NCI-H748 treated with DMSO at 0.1 percent for 48 hours (cell line): ENCODE measurements at regions not wholly inside any gene's neighbourhood (a gene's known extent, or its start where the extent isn't known, plus 50 kb on each side); places are given as distances from the start of the nearest gene placed in this dataset.

ENCODE experiments used
- DNase-seq: peaks from one replicate; lab custom pipeline; 2025; lab: John Stamatoyannopoulos, UW

GRCh38 chr6:105966481-105966880 lies 119.7 kb upstream of the PRDM1 start:
- no peak for DNase-seq

GRCh38 chr6:105964979-105965760 lies 121.0 kb upstream of the PRDM1 start:
- DNase-seq, result no peak

DNA sequence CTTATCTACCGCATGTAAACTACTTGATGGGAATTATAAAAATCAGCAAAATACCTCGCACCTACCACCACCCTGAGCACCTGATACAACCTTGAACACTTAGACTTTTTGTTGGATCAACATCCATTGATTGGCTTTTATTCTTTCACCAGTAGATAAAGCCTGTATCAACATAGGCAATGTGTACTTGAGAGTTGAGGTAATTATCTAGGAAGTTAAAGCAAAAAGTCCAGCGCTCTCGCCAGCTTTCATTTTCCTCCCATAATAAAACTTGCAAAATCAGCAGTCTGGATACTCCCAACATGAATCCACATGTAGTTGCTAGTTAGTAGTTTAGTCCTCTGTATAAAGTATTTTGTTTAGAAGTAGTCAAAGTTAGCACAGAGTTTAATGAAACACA lies 132.0 kb upstream of the PRDM1 start:
- peak; percentile 19 for DNase-seq

- no peak for DNase-seq
Observed at GRCh38 chr6:105952772-105953690, 133.1 kb upstream of the PRDM1 start.

- no peak for DNase-seq
Observed at GRCh38 chr6:105952326-105952725, 133.8 kb upstream of the PRDM1 start.

GRCh38 chr6:105951322-105951721 lies 134.8 kb upstream of the PRDM1 start:
- no peak for DNase-seq

GRCh38 chr6:105949869-105950268 lies 136.3 kb upstream of the PRDM1 start:
- DNase-seq, result no peak

DNA sequence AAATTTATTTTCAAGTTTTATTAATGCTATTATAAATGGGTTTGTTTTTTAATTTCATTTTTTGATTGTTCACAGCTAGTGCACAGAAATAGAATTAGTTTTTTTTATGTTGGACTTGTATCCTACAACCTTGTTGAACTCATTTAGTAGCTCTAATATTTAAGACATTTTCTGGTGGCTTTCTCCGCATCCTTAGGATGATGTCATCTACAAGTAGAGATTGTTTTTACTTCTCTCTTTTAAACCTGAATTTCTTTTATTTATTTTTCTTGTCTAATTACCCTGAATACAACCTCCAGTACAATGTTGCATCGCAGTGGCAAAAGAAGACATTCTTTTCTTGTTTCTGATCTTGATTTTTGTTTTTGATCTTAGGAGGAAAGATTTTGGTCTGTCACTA lies 142.6 kb upstream of the PRDM1 start:
- DNase-seq, result no peak

- DNase-seq, result no peak
Observed at GRCh38 chr6:105941621-105942412, 144.3 kb upstream of the PRDM1 start.

- DNase-seq, result no peak
Observed at GRCh38 chr6:105940990-105941389, 145.1 kb upstream of the PRDM1 start.

- DNase-seq, result no peak
Observed at GRCh38 chr6:105936972-105937371, 149.2 kb upstream of the PRDM1 start.

DNA sequence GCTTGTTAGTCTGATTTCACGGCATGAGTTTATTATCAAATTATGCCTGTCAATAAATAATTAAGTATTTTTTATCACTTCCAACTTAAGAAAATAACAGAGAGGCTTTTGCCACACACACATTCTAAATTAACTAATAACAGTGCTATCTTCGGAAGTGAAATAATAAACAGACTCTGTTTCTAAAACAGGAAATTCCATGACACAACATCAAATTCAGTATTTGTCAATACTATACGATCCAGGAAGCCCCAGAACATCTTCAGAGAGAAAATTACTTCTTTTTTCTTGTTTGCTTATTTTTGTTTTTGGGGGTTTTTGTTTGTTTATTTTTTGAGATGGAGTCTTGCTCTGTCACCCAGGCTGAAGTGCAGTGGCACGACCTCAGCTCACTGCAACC lies 150.7 kb upstream of the PRDM1 start:
- no peak for DNase-seq

DNA sequence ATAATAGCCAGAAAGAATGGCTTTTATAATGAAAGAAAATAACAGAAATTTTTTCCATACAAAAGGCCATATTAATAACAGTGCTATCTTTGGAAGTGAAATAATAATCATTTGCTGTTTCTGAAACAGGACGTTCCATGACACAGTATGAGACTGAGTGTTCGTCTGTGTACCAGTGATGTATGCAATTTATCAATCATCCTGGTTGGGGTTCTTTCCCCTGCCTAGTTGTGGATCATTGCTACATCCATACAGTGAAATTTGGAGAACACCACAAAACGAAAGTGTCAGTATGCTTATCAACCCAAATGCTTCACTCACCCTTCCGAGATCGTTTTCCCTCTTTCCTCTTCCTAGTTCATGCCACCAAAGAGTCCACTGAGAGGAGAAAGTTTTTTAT lies 151.4 kb upstream of the PRDM1 start:
- DNase-seq, result no peak

GRCh38 chr6:105932440-105932839 lies 153.7 kb upstream of the PRDM1 start:
- DNase-seq, result no peak

GRCh38 chr6:105929626-105930025 lies 156.5 kb upstream of the PRDM1 start:
- DNase-seq, result no peak

DNA sequence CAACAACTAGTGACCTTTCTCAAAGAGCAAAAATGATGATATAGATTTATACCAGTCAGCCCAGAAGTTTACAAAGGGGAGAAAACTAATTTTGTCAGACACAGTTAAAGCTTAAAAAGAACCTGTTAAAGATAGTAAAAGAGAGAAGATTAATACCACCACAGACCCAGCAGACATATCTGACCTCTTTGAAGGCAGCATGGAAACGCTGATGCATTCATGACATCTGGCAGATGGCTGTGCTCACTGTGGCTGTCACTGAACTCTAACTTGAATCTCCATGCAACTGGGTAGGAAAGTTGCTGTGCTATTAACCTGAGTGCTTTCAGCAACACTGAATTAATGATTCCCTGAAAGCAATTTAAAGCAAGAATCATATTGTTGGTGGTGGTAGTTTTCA lies 159.8 kb upstream of the PRDM1 start:
- no peak for DNase-seq

- DNase-seq, result no peak
Observed at GRCh38 chr6:105925706-105926105, 160.4 kb upstream of the PRDM1 start.

- DNase-seq, result no peak
Observed at GRCh38 chr6:105921781-105922180, 164.4 kb upstream of the PRDM1 start.

- DNase-seq, result no peak
Observed at GRCh38 chr6:105920071-105920470, 166.1 kb upstream of the PRDM1 start.

- no peak for DNase-seq
Observed at GRCh38 chr6:105917038-105917695, 169.0 kb upstream of the PRDM1 start.

- no peak for DNase-seq
Observed at GRCh38 chr6:105911106-105911629, 175.0 kb upstream of the PRDM1 start.

- no peak for DNase-seq
Observed at GRCh38 chr6:105909106-105909505, 177.0 kb upstream of the PRDM1 start.
